Natural killer cell (primary cell): ENCODE measurements at regions not wholly inside any gene's neighbourhood (a gene's known extent, or its start where the extent isn't known, plus 50 kb on each side); places are given as distances from the start of the nearest gene placed in this dataset.

Source experiments
- ATAC-seq, 3 donors: fragments of 150-1000 bp in 2 of 3; fragments of 200-7000 bp in 1 of 3; cut with Tn5 transposase; 1 replicate in 1 of 3; 2 replicates in 2 of 3; pipeline ENCODE4 v1.10.0; 2021; ENCODE audit warnings: mild to moderate bottlenecking in 2 of 3, moderate library complexity in 2 of 3
- DNase-seq, 2 donors: peaks; one replicate each; pipeline versions ENCODE4 v3.0.0 to v3.0.0-alpha.2; 2013 to 2021; ENCODE audit warnings: mixed read lengths in 1 of 2
- H3K27ac ChIP-seq: one replicate; pipeline ENCODE4 v1.5.1; 2013; ENCODE audit warnings: mild to moderate bottlenecking, low read length
- H3K27me3 ChIP-seq: one replicate; pipeline ENCODE4 v1.6.1; 2013; ENCODE audit warnings: low read length; ENCODE audit not compliant: control insufficient read depth, insufficient read depth
- H3K36me3 ChIP-seq: one replicate; pipeline ENCODE4 v1.6.1; 2013; ENCODE audit warnings: low read length; ENCODE audit not compliant: control insufficient read depth, insufficient read depth
- H3K4me1 ChIP-seq: one replicate; pipeline ENCODE4 v1.6.1; 2013; ENCODE audit warnings: low read length; ENCODE audit not compliant: control insufficient read depth, insufficient read depth
- H3K4me3 ChIP-seq: one replicate; pipeline ENCODE4 v1.5.1; 2013; ENCODE audit warnings: low read length
- H3K9me3 ChIP-seq: one replicate; pipeline ENCODE4 v1.6.1; 2013; ENCODE audit warnings: low read length; ENCODE audit not compliant: control insufficient read depth, insufficient read depth
- H3K27ac Mint-ChIP-seq, 2 donors: one replicate each; pipeline ENCODE4 v1.8.0; 2022; ENCODE audit warnings: mild to moderate bottlenecking in 2 of 2, mixed read lengths in 2 of 2, moderate library complexity in 1 of 2
- H3K27me3 Mint-ChIP-seq, 2 donors: one replicate each; pipeline ENCODE4 v1.8.0; 2022; ENCODE audit warnings: low read depth in 2 of 2, mixed read lengths in 2 of 2
- H3K36me3 Mint-ChIP-seq: one replicate; pipeline ENCODE4 v1.8.0; 2022; ENCODE audit warnings: mixed read lengths
- H3K4me1 Mint-ChIP-seq, 2 donors: one replicate each; pipeline ENCODE4 v1.8.0; 2022; ENCODE audit warnings: mixed read lengths in 2 of 2
- H3K4me3 Mint-ChIP-seq: one replicate; pipeline ENCODE4 v1.8.0; 2022; ENCODE audit warnings: mild to moderate bottlenecking, moderate library complexity, mixed read lengths
- H3K9me3 Mint-ChIP-seq, 2 donors: one replicate each; pipeline ENCODE4 v1.8.0; 2022; ENCODE audit warnings: mixed read lengths in 2 of 2
- WGBS: methylation state at CpG from one replicate; pipeline ENCODE4 v1.1.7; 2013; ENCODE audit warnings: missing lambda C conversion rate; ENCODE audit not compliant: insufficient coverage; 5-methylcytosine and 5-hydroxymethylcytosine counted together
- intact Hi-C: fragments of 100-400 bp; cut with micrococcal nuclease; formaldehyde crosslinking; loops from one replicate; pipeline ENCODE4 v1.14.2; 2022
- TF ChIP-seq, protein P1 (sequence below): fragments of 200-600 bp; IDR thresholded peaks from one replicate; pipeline ENCODE4 v1.8.0; 2022; ENCODE audit warnings: antibody characterized with exemption

DNA sequence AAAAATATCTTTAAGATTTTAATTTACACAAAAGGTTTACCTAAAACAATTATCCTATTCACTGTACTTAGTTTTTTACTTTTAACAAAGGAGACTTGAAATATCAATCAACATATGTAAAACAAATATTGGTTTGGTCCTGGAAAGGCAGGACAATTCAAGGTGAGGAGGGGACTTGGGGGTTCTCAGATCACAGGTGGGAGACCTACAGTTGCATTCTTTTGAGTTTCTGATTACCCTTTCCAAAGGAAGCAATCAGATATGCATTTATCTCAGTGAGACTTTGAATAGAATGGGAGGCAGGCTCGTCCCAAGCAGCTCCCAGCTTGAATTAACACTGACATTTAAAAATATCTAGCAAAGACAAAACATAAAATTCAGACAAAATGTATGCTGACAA lies 1917.3 kb downstream of the C4orf33 start:
- H3K36me3 ChIP-seq, result no peaks in the 10 kb centered on the region
- H3K4me1 ChIP-seq, result no peaks in the 10 kb centered on the region
- Mint-ChIP-seq H3K27ac (no peak overlapping the region), H3K4me3 (no peak overlapping the region), H3K36me3 (no peaks in the 10 kb centered on the region), H3K27me3 (no peaks in the 10 kb centered on the region), H3K4me1 (no peaks in the 10 kb centered on the region), H3K9me3 (peaks cover 5 to 6% of the 10 kb centered on the region in 2 donors)
- WGBS, result 50% methylated on average over 1 of the region's 1 CpG
- intact Hi-C loops, result no loop called here
- DNase-seq, result no peak
- H3K27ac ChIP-seq, result no peak overlapping the region
- no peak overlapping the region for H3K4me3 ChIP-seq
- H3K27me3 ChIP-seq, result no peaks in the 10 kb centered on the region
- no peak for ATAC-seq
- TF ChIP-seq, protein P1, sequence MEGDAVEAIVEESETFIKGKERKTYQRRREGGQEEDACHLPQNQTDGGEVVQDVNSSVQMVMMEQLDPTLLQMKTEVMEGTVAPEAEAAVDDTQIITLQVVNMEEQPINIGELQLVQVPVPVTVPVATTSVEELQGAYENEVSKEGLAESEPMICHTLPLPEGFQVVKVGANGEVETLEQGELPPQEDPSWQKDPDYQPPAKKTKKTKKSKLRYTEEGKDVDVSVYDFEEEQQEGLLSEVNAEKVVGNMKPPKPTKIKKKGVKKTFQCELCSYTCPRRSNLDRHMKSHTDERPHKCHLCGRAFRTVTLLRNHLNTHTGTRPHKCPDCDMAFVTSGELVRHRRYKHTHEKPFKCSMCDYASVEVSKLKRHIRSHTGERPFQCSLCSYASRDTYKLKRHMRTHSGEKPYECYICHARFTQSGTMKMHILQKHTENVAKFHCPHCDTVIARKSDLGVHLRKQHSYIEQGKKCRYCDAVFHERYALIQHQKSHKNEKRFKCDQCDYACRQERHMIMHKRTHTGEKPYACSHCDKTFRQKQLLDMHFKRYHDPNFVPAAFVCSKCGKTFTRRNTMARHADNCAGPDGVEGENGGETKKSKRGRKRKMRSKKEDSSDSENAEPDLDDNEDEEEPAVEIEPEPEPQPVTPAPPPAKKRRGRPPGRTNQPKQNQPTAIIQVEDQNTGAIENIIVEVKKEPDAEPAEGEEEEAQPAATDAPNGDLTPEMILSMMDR, result no peak
- peaks cover 18% of the 10 kb centered on the region for H3K9me3 ChIP-seq

DNA sequence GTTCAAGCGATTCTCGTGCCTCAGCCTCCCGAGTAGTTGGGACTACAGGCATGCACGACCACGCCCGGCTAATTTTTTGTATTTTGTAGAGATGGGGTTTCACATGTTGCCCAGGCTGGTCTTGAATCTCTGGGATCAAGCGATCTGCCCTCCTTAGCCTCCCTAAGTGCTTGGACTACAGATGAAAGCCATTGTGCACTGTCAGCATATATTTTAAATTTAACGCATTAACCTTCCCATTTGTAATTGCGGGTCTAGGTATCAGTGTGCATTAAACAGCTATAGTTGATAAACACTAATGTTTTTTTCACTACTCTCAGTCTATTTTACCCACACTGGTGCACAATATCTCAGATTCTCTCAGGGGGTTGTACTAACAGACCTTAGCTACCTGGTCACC lies 1930.8 kb downstream of the C4orf33 start:
- no peaks in the 10 kb centered on the region for H3K36me3 ChIP-seq
- H3K9me3 Mint-ChIP-seq, result peaks cover 7 to 16% of the 10 kb centered on the region in 2 donors
- H3K4me1 ChIP-seq, result no peaks in the 10 kb centered on the region
- no peak for ATAC-seq
- no peak overlapping the region for H3K4me3 ChIP-seq
- H3K27me3 Mint-ChIP-seq, result no peaks in the 10 kb centered on the region
- no peaks in the 10 kb centered on the region for H3K36me3 Mint-ChIP-seq
- no peak overlapping the region for H3K27ac ChIP-seq
- H3K4me3 Mint-ChIP-seq, result no peak overlapping the region
- no peak overlapping the region for H3K27ac Mint-ChIP-seq
- no peaks in the 10 kb centered on the region for H3K27me3 ChIP-seq
- TF ChIP-seq, protein P1, result no peak
- 92% methylated on average over 9 of the region's 9 CpGs for WGBS
- no peak for DNase-seq
- no peaks in the 10 kb centered on the region for H3K4me1 Mint-ChIP-seq
- no peaks in the 10 kb centered on the region for H3K9me3 ChIP-seq
- intact Hi-C loops, result no loop called here

DNA sequence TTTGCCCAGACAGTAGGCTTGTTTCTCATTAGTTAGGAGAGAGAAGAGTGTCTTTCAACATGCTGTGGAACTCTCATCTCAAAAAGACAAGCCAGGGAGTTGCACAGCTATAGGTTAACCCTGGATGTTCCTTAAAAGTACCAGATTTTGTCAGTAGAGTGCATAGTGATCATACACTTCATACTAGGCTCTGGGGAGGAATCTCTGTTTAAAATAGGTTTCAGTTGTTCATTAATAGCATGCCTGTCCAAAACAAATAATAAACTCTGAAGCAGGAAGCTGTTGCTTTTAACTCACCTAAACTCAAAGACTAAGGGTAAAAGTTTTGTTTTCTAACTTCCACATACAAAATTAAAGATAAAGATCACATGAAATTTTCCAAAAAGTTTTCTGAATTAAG lies 1948.4 kb downstream of the C4orf33 start:
- no peak overlapping the region for H3K4me3 Mint-ChIP-seq

DNA sequence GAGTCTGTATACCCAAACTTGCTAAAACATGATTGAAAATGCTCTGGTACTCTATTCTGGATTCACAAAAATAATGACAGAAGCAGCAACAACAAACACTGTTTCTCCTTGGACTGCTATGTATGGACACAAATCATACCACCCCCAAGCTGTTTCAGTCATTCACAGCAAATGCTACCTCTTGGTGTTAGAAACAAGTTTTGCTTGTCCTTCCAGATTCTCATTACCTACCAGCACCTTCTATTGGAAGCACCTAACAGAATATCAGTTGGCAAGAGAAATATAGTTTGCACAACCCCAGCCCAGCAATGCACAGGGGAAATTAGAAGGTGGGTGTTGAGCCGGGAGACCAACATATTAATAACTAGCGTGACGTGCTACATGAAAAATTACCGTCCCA lies 1950.9 kb downstream of the C4orf33 start:
- Mint-ChIP-seq H3K27ac (no peak overlapping the region), H3K9me3 (peaks cover 12 to 14% of the 10 kb centered on the region in 2 donors), H3K4me1 (no peaks in the 10 kb centered on the region), H3K4me3 (no peak overlapping the region), H3K27me3 (no peaks in the 10 kb centered on the region), H3K36me3 (no peaks in the 10 kb centered on the region)
- ATAC-seq, result no peak
- Histone ChIP-seq H3K9me3 (no peaks in the 10 kb centered on the region), H3K4me3 (no peak overlapping the region), H3K27me3 (no peaks in the 10 kb centered on the region), H3K36me3 (no peaks in the 10 kb centered on the region), H3K4me1 (no peaks in the 10 kb centered on the region), H3K27ac (no peak overlapping the region)
- no peak for DNase-seq
- intact Hi-C loops, result no loop called here
- TF ChIP-seq, protein P1, result no peak
- 80% methylated on average over 3 of the region's 4 CpGs for WGBS

More for the DNA sequence above, 1948.4 kb downstream of the C4orf33 start:
- H3K4me1 ChIP-seq, result no peaks in the 10 kb centered on the region
- DNase-seq (no peak), ATAC-seq (no peak)
- no peaks in the 10 kb centered on the region for H3K36me3 Mint-ChIP-seq
- no peaks in the 10 kb centered on the region for H3K9me3 ChIP-seq
- H3K36me3 ChIP-seq, result no peaks in the 10 kb centered on the region
- H3K27ac ChIP-seq, result no peak overlapping the region
- no peaks in the 10 kb centered on the region for H3K27me3 Mint-ChIP-seq
- intact Hi-C loops, result no loop called here
- H3K4me3 ChIP-seq, result no peak overlapping the region
- peaks cover 10 to 11% of the 10 kb centered on the region in 2 donors for H3K9me3 Mint-ChIP-seq
- no peaks in the 10 kb centered on the region for H3K27me3 ChIP-seq
- no peak overlapping the region for H3K27ac Mint-ChIP-seq
- H3K4me1 Mint-ChIP-seq, result no peaks in the 10 kb centered on the region
- TF ChIP-seq, protein P1, result no peak
